Hematopoietic multipotent progenitor cell treated with erythropoietin and hydrocortisone succinate and interleukin-3 and kit ligand, for 17 days (in vitro differentiated cells): ENCODE measurements at regions not wholly inside any gene's neighbourhood (a gene's known extent, or its start where the extent isn't known, plus 50 kb on each side); places are given as distances from the start of the nearest gene placed in this dataset.

ENCODE experiments used
- DNase-seq: peaks from one replicate; pipeline ENCODE4 v3.0.0-alpha.2; 2015; ENCODE audit warnings: low spot score

DNA sequence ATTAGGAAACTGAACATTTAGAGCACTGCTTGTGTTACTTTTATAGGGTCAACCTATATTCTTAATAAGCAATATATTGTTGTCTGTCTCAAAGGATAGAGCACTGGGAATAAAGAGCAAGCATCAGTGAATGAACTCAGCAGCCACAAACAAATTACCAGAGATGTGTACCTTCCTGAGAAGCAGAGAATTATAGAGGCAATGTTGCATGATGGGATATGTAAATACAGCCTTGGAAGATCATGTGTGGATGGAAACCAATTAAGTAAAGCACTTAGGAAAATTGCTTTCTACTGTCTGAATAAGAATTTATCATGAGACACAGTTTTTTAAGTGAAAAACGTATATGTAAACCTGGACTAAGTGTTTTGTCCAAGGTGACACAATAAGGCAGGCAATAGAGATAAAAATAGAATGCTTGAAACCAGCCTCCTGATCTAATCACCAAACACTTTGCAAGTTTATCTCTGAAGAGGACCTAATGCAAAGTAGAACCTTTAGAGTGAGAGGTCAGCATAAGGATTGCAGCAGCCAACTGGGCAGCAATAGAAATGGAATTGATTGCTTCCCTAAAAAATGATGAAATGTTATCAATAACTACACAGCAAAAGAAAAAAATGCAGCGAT is 848.0 kb downstream of the TUSC7 start:
- no peak for DNase-seq

- DNase-seq, result no peak
Observed at GRCh38 chr3:117558681-117559080, 849.1 kb downstream of the TUSC7 start.

GRCh38 chr3:117562000-117562399 is 852.4 kb downstream of the TUSC7 start:
- no peak for DNase-seq

DNA sequence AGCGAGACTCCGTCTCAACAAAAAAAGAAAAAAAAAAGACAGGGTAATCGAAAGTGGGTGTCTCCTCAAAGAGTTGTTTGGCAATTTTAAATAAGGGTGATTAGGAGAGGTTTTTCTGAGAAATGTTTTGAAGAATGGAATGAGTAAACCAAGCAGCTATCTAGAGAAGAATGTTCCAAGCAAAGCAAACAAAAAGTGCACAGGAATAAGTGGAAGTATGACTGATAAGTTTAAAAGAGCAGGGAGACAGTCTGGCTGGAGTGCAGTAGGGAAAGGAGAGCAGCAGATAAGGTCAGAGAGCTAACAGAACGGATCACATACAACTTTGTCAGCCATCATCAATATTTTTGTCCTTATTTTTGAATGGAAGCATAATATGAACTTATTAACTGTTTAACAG is 853.5 kb downstream of the TUSC7 start:
- no peak for DNase-seq

- DNase-seq, result no peak
Observed at GRCh38 chr3:117565777-117566176, 856.2 kb downstream of the TUSC7 start.

DNA sequence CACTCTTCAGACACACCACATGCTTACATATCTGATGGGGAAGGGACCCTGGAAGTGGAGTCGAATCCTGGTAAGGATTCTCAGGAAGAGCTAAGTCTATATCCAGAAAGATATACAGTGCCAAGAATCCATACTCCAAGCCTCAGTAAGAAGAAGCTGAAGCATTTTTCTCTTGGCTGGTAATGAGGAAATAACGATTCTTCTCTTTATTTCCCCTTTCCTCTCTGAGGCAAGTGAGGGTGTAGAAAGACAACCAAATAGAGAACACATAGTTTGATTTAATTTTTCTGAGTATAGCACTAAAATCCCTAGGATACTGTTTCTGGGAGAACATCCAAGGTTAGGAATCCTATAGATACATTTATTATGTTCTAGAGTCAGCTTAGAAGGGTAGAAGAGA is 857.3 kb downstream of the TUSC7 start:
- no peak for DNase-seq

GRCh38 chr3:117567382-117567781 is 857.8 kb downstream of the TUSC7 start:
- DNase-seq, result no peak

DNA sequence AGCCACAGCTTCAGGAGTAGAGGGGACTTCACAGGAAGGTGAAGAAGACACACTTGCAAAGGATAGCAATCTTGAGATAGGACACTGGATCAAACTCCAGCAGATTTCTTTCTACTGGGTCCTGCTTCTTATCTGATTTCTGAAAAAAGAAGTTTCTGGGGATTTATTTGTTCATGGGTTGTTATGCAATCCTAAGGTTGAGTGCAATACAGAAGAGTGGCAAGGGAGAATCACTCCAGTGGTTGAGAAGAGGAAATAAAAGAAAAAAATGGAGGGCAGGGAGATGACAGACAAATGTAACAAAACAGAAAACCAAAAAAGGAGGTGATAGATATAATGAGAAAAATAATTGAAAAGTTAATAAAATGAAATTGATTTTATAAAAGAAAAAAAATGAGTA is 858.3 kb downstream of the TUSC7 start:
- no peak for DNase-seq

DNA sequence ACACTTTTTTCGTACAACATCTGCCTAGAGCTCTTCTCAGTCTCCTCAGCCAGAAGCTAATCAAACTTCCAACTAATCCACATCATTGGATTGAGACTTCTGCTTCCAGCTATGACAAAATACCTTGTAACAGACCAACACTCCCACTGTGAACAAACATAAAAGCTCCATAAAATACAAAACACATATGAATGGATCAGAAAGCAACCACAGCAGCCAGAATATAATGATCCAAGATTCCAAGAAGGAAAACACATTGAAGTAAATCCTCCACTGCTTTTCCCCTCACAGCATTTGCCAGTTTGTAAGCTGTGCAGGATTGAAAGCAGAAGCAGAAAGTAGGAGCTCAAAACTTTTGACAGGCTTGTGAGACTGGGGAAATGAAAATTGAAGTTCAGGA is 863.2 kb downstream of the TUSC7 start:
- no peak for DNase-seq

- no peak for DNase-seq
Observed at GRCh38 chr3:117580806-117581205, 871.2 kb downstream of the TUSC7 start.

GRCh38 chr3:117586161-117586560 is 876.6 kb downstream of the TUSC7 start:
- no peak for DNase-seq

GRCh38 chr3:117587416-117587815 is 877.8 kb downstream of the TUSC7 start:
- no peak for DNase-seq

DNA sequence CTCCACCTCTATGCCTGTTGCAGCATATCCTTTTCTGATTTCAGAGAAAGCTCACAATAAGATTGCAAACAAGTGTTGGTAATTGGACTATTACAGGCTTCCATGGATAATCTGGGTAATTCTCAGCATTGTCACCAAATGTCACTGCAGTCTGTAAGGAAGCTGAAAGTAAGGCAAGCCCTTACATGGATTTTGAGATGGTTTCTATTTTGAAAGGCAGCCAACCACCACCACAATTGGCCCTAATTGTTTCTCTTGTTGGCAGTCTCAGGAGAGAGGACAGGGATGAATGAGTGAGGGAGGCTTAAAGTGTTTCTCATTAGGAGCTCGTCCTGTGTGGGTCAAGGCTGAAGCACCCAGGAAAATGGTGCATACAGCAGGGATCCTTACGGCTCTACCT is 879.9 kb downstream of the TUSC7 start:
- no peak for DNase-seq

GRCh38 chr3:117595615-117596014 is 886.0 kb downstream of the TUSC7 start:
- no peak for DNase-seq

DNA sequence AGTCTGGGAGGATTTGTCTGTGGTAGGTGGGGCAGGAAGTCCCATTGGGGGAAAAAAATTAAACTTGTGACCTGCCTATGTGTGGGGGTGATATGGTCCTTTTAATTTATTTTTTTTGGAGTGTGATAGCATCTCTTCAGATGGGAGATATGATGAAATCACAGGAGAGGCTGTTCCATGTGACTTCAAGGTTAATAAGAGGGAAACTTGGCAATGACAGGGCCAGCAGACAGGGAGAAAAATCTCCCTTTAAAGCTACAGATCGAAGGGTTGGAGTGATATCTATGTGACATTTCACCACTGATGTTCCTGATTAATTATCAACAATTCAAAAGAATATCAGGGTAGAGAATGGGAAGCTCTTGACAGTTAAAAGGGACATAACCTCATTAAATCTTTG is 886.9 kb downstream of the TUSC7 start:
- no peak for DNase-seq

GRCh38 chr3:117597865-117598264 is 888.3 kb downstream of the TUSC7 start:
- DNase-seq, result no peak

- DNase-seq, result no peak
Observed at GRCh38 chr3:117600112-117600511, 890.5 kb downstream of the TUSC7 start.

- DNase-seq, result no peak
Observed at GRCh38 chr3:117600666-117601065, 891.1 kb downstream of the TUSC7 start.

DNA sequence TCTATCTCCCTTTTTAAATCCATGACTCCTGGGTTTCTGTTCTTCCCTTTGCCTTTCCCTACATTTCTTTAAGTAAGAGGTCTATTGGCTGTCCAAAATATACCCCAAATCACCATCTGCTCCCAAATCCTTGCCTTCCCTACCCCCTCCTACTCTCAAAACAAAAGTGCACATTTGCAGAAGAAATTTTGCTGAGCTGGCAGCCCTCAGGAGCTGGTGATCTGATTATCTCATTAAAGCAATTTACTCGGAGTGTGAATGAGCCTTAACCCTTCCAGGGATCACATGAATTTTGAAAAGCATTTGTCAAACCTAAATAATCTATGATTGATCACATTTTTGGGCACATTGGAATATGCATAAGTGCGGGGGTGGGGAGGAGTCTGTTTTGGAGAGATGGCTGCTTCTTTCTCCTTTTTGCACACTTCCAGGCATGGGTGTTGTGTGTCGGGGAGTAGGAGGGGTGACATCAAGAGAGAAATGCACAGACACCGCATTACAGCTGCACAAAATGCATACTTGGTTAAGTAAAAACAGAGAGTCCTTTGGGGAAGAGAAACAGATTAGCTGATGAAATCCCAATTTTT is 892.6 kb downstream of the TUSC7 start:
- DNase-seq, result no peak

DNA sequence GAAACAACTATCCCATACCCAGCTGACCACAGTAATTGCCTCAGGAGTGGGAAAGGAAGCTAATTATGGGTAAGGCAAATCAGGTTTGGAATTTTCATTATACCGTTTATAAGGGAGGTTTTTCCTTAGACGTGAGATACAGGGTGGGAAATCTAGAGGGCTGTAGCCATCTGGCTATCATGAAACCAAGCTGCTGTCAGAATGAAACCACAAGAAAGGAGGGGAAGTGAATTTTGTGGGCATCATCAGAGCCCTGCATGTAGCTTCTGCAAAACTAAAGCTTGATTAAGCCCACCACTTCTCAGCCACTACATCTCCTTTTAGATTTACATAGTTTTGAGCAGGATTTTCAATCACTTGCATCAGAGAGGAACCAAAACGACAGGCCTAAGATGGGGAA is 893.5 kb downstream of the TUSC7 start:
- no peak for DNase-seq

DNA sequence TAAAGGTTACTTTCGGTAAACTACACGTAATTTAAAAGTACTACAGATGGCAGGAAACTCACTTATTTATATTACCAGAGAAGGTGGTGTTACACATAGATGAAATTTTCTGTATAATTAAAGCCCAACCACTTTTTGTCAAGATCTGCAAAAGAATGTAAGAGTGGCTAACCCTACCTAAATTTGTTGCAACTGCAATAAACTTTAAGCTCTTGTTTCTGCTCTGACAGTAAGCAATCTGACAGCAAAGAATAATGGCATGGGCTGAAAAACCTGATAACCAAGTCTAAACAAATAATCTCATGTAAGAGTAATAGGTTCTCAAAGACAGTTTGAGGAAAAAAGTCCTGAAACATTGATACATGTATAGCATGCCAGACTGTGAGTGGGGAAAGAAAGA is 897.3 kb downstream of the TUSC7 start:
- no peak for DNase-seq

- DNase-seq, result no peak
Observed at GRCh38 chr3:117609330-117609729, 899.8 kb downstream of the TUSC7 start.

DNA sequence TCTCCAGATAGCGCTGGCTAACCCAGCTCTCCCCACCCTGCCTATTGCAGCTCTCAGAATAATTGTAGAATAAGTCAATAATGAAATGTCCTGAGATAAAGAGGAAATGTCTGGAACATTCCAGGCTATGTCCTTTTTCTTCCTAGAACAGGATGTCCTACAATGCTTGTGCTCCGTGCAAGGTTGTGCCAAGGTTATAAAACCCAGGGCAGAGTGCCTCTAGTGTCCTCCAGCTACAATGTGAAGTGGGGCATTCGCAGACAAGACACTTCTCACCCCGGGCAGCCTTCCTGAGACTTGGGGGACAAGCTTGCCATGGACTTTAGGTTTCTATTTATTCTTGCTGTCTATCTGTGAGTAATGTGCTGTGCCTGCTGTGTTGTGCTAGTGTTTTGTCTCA is 900.6 kb downstream of the TUSC7 start:
- no peak for DNase-seq

DNA sequence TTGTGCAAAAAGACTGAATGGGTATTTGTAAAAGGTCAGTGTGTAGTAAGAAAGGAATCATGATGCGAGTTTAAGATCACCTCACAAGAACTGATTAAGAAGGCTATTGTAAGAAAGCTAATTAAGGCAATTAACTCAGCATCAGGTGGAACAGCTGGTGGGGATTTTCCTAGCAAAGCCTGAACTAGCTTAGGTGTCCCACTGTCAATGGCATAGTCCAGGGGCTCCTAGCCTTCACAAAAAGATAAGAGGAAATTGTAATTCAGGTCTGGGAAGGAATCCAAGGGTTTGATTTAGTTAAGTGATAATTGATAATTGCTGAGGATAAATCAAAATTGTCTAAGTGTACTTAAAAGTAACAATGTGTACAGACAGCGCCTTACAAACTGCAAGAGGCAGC is 901.6 kb downstream of the TUSC7 start:
- no peak for DNase-seq
